UCSD-AML1 (cell line): ENCODE measurements at regions not wholly inside any gene's neighbourhood (a gene's known extent, or its start where the extent isn't known, plus 50 kb on each side); places are given as distances from the start of the nearest gene placed in this dataset.
A peak's percentile ranks its signal among the peaks of the same experiment; 100 is the strongest.
"Not testable (repeated sequence)": the region's sequence is repeated elsewhere in the genome, so short reads cannot be mapped to it uniquely, and the experiment has no call there.

Experiments
- DNase-seq: peaks from one replicate; lab custom pipeline; 2025; ENCODE audit not compliant: unreplicated experiment; lab: John Stamatoyannopoulos, UW

DNA sequence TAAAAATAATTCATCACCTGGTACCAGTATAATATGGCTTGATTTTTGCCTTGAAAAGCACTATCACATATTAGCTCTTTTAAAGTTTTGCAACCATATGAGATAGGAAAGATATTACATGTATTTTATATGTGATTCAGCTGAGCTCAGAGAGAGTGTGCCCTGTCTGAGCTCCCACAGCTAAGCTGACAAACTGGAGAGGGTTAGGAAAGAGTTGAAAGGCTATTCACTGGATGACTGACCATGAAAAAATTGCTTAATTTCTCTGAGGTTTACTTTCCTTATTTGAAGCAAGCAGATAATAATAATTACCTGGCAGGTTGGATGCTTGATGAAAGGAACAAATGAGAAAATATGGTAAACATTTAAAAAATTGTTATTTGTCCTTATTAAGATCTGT is 97.4 kb upstream of the CCDC80 start:
- no peak for DNase-seq

GRCh38 chr3:112736805-112737566 is 96.0 kb upstream of the CCDC80 start:
- no peak for DNase-seq

DNA sequence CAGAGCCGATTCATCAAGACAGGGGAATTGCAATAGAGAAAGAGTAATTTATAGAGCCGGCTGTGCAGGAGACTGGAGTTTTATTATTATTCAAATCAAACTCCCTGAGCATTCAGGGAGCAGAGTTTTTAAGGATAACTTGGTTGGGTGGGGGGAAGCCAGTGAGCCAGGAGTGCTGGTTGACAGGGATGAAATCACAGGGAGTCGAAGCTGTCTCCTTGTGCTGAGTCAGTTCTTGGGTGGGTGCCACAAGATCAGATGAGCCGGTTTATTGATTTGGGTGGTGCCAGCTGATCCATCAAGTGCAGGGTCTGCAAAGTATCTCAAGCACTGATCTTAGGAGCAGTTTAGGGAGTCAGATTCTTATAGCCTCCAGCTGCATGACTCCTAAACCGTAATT is 95.4 kb upstream of the CCDC80 start:
- no peak for DNase-seq

GRCh38 chr3:112735926-112736325 is 95.0 kb upstream of the CCDC80 start:
- no peak for DNase-seq

DNA sequence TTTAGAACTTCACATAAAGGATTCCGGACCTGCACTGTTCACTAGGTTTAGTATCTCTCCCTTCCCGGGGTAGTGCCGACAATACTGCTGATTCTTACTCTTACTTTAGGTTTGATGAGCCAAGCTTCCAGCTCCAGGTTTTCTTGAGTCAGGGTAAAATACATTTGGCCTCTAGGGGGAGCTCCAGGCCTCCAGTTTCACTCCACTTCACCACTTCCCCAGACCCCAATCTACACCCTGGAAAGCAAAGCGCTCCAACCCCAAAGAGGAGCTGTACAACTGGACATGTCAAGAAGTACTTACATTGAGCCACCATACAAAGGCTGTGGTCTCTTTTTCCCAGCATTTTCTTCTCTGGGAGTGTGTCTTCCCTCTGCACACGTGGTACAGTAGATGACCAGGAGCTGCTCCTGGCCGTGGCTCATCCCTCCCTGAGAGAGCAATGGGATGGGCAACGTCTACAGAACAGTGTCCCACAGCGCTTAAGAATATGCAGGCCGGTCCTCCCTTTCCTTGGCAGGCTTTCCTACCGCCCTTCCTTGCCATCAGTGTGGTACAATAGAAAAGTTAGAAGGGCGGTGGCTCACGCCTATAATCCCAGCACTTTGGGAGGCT is 93.9 kb upstream of the CCDC80 start:
- peak; percentile 55 for DNase-seq

DNA sequence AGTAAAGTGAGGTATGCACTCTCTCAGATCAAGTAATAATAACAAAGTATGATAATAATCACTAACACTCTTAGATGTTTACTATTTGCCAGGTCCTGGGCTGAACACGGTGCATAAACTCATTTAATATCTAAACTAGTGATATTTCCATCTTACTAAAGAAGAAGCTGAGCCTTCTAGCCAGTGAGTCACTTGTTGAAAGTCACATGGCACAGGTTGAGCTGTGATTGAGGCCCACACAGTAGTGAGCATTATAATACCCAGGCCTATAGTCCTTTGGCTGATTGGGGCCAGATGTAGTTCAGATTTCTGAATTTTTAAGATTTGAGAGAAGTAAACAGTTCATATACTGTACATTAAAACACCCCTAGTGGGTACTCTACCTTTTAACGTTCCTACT is 93.2 kb upstream of the CCDC80 start:
- DNase-seq: no peak

DNA sequence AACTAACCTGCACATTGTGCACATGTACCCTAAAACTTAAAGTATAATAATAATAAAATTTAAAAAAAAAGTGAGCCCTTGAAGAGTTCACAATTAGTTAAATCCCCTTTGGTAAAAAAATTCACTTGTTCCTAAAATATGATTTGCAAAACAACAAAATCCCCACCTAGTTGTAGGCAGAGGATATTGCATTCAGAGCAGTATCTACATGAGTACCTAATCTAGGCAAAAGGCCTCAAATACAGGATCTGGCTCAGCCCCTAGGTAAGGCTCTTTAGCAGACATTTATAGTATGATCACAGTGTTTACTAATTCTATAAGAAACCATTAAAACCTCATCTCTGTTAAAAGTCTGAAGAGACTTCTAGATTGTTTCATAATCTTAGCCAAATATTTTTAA is 89.3 kb upstream of the CCDC80 start:
- no peak for DNase-seq

GRCh38 chr3:112721231-112721630 is 80.3 kb upstream of the CCDC80 start:
- DNase-seq: no peak

DNA sequence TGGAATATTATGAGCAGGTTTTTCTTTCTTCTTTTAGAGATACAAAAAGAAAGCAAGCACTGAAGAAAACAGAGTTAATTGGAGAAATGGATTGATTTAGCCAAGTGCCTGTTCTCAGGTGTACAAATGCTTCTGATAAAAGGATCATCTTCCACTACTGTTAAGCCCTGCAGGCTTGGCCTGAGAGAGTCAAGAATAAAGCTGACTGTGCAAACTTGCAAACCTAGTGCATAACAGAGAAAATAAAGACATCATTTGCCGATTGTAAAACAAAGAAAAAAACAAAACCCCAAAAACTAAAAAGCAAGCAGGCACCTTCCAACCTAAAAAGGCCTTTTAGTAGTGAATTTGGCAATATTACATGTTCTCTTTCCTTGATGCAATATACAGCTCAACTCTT is 78.0 kb upstream of the CCDC80 start:
- no peak for DNase-seq

DNA sequence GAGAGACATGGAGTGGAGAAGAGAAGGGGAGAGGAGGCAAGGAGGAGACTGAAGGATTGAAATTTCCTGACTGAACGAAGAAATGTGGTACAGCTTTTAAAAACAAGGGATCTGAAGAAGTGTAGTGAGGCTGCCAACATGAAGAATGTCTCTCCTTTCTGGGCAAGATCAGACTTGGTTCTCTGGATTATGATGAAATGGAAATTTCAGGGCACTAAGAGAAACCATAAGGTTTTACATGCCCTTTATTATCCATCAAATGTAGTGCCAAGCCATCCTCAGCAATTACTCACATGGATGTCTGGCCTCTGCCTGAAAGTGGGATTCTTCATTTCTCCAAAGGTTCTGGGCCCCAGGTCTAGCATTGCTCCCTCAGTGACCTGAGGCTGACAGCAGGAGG is 77.6 kb upstream of the CCDC80 start:
- DNase-seq: no peak

GRCh38 chr3:112709911-112710310 is 69.0 kb upstream of the CCDC80 start:
- no peak for DNase-seq

- DNase-seq: no peak
Observed at GRCh38 chr3:112699436-112699978, 58.6 kb upstream of the CCDC80 start.

- DNase-seq: not testable (repeated sequence)
Observed at GRCh38 chr3:112698442-112698841, 57.5 kb upstream of the CCDC80 start.

DNA sequence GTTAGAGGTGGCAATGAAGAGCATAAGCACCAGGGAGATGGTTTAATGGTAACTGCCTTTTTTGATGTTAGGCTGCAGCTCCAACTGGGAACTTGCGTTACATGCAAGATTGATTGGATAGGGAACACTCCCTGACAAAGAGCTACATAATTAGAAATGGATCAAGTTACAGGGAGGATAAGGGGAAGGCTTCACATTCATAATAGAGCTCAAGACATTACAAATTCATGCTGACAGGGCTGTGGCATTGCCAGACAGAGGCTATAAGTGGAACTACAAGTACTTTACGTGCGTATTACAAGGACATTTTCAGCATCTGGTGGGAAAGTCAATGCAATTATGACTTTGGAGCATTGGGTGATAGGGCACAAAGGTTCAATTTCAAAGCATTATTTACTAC is 55.3 kb upstream of the CCDC80 start:
- not testable (repeated sequence) for DNase-seq

- DNase-seq: not testable (repeated sequence)
Observed at GRCh38 chr3:112695377-112696108, 54.6 kb upstream of the CCDC80 start.

DNA sequence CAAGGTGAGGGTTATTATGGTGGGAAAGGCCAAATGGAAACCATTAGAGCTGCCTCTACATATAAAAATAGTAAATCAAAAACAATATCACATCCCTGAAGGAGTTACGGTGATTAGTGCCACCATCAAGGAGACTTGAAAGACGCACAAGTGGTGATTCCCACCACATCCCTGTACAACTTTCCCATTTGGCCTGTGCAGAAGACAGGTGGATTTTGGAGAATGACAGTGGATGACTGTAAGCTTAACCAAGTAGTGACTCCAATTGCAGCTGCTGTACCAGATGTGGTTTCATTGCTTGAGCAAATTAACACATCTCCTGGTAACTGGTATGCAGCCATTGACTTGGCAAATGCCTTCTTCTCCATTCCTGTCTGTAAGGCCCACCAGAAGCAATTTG is 54.0 kb upstream of the CCDC80 start:
- not testable (repeated sequence) for DNase-seq

DNA sequence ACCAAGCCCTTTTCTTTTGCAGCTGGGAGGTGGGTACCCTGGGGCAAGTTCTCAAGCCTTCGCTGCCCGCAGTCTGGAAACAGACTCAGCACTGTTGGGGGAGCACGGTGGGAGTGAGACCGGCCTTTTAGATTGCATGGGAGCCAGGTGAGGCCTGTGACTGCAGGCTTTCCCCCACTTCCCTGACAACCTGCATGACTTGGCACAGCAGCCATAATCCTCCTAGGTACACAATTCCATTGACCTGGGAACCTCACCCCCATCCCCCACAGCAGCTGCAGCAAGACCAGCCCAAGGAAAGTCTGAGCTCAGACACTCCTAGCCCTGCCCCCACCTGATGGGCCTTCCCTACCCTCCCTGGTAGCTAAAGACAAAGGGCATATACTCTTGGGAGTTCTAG is 52.2 kb upstream of the CCDC80 start:
- no peak for DNase-seq
